GM12865 (cell line): ENCODE measurements at regions not wholly inside any gene's neighbourhood (a gene's known extent, or its start where the extent isn't known, plus 50 kb on each side); places are given as distances from the start of the nearest gene placed in this dataset.

Source experiments
- DNase-seq: peaks from one replicate; pipeline ENCODE4 v3.0.0; 2010; ENCODE audit warnings: low read depth
- H3K4me3 ChIP-seq: 2 replicates; pipeline ENCODE4 v1.5.1; 2011; ENCODE audit warnings: mild to moderate bottlenecking, low read depth, low read length, control low read depth
- CTCF ChIP-seq: IDR thresholded peaks from 2 replicates; pipeline ENCODE4 v1.5.1; 2011; ENCODE audit warnings: low read length, control low read depth, low read depth, inconsistent platforms; ENCODE audit not compliant: insufficient read depth; ENCODE audit errors: missing control alignments

- no peak for DNase-seq
Observed at GRCh38 chr4:169818063-169818679, 60.4 kb upstream of the HPF1 start.

GRCh38 chr4:169815606-169816005 lies 57.9 kb upstream of the HPF1 start:
- no peak overlapping the region for H3K4me3 ChIP-seq
- no peak for TF ChIP-seq CTCF
- DNase-seq, result no peak

More at GRCh38 chr4:169818063-169818679, 60.4 kb upstream of the HPF1 start:
- no peak overlapping the region for H3K4me3 ChIP-seq
- no peak for TF ChIP-seq CTCF

GRCh38 chr4:169811476-169811875 lies 53.7 kb upstream of the HPF1 start:
- no peak for DNase-seq
- no peak for TF ChIP-seq CTCF
- no peak overlapping the region for H3K4me3 ChIP-seq

- peak; percentile 72 for TF ChIP-seq CTCF
- no peak overlapping the region for H3K4me3 ChIP-seq
- DNase-seq, result peak; percentile 73
Observed at GRCh38 chr4:169810325-169811323, 52.9 kb upstream of the HPF1 start.

- no peak overlapping the region for H3K4me3 ChIP-seq
- TF ChIP-seq CTCF, result no peak
- no peak for DNase-seq
Observed at GRCh38 chr4:169807934-169808509, 50.3 kb upstream of the HPF1 start.
